ENCODE measurements at regions not wholly inside any gene's neighbourhood (a gene's known extent, or its start where the extent isn't known, plus 50 kb on each side); places are given as distances from the start of the nearest gene placed in this dataset.
"Not testable (repeated sequence)": the region's sequence is repeated elsewhere in the genome, so short reads cannot be mapped to it uniquely, and the experiment has no call there.

DNA sequence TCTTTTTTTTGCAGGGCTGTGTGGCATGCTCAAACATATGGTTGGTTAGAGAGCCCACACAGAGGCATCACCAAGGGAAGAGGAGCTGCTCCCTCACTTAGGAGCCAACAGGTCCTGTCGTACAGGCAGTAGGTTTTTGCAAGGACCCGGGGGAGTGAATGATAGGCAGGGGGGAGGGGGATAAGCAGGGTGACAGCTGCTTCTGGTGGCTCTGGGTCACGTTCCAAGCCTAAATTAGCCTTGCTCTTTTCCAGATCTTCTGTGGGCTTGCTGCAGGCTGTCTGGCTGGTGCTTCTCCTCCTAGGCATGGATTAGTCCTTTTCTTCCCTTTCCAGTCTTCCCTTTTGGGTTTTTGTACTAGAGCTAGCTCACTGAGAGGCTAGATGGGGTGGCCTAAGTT is 117.7 kb upstream of the PODXL start:
- TF ChIP-seq, protein P1, sequence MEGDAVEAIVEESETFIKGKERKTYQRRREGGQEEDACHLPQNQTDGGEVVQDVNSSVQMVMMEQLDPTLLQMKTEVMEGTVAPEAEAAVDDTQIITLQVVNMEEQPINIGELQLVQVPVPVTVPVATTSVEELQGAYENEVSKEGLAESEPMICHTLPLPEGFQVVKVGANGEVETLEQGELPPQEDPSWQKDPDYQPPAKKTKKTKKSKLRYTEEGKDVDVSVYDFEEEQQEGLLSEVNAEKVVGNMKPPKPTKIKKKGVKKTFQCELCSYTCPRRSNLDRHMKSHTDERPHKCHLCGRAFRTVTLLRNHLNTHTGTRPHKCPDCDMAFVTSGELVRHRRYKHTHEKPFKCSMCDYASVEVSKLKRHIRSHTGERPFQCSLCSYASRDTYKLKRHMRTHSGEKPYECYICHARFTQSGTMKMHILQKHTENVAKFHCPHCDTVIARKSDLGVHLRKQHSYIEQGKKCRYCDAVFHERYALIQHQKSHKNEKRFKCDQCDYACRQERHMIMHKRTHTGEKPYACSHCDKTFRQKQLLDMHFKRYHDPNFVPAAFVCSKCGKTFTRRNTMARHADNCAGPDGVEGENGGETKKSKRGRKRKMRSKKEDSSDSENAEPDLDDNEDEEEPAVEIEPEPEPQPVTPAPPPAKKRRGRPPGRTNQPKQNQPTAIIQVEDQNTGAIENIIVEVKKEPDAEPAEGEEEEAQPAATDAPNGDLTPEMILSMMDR (conservative IDR thresholded peaks at IDR 0.05), result no peak
- peaks cover 50% of the 10 kb centered on the region for H3K27me3 Mint-ChIP-seq (ENCODE audit: low read depth)
- no peaks in the 10 kb centered on the region for H3K36me3 Mint-ChIP-seq (ENCODE audit: low read depth)
- H3K4me3 Mint-ChIP-seq, result no peak overlapping the region
- no peak overlapping the region for H3K27ac Mint-ChIP-seq (ENCODE audit: unreplicated experiment)
- H3K4me1 Mint-ChIP-seq, result no peaks in the 10 kb centered on the region
- H3K9me3 Mint-ChIP-seq, result no peaks in the 10 kb centered on the region
- no peak for DNase-seq (ENCODE audit: low read depth, low spot score)

DNA sequence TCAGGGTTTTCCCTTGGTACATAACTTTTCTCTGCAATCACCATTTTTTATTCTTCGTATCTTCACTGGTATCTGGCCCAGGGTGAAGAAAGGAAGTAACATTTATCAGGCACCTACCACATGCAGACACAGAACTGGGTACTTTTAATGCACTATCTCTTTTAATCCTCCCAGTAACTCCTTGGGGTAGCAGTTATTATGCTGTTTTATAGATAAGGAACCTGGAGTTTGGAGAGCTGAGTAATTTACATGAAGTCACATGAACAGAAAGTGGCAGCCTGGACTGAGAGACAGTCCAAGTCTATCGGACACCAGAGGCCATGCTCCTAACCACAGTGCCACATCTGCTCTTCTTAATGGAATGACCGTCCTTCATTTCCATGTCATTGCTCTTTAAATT is 117.1 kb upstream of the PODXL start:
- no peaks in the 10 kb centered on the region for H3K36me3 Mint-ChIP-seq (ENCODE audit: low read depth)
- TF ChIP-seq, protein P1 (conservative IDR thresholded peaks at IDR 0.05), result no peak
- no peaks in the 10 kb centered on the region for H3K4me1 Mint-ChIP-seq
- no peaks in the 10 kb centered on the region for H3K9me3 Mint-ChIP-seq
- peaks cover 48% of the 10 kb centered on the region for H3K27me3 Mint-ChIP-seq (ENCODE audit: low read depth)
- DNase-seq (ENCODE audit: low read depth, low spot score), result no peak
- H3K27ac Mint-ChIP-seq (ENCODE audit: unreplicated experiment), result no peak overlapping the region
- H3K4me3 Mint-ChIP-seq, result no peak overlapping the region

DNA sequence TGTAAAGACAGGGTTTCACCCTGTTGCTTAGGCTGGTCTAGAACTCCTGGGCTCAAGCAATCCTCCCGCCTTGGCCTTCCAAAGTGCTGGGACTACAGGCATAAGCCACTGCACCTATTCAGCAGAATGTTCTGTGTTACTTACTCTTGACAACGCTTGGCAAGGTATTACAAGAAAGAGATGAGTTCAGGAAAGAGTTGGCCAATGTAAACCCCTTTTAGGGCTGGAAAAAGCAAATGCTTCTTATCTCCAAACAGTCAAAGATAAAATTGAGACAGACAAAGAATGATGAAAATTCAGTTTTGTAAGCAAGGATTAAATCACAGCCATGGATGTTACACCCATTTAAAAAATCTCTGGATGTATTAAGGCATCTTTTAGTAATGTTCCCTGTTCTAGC is 114.0 kb upstream of the PODXL start:
- DNase-seq (ENCODE audit: low read depth, low spot score), result no peak
- no peaks in the 10 kb centered on the region for H3K4me1 Mint-ChIP-seq
- no peak overlapping the region for H3K27ac Mint-ChIP-seq (ENCODE audit: unreplicated experiment)
- TF ChIP-seq, protein P1 (conservative IDR thresholded peaks at IDR 0.05), result no peak
- H3K4me3 Mint-ChIP-seq, result no peak overlapping the region
- peaks cover 44% of the 10 kb centered on the region for H3K27me3 Mint-ChIP-seq (ENCODE audit: low read depth)
- H3K36me3 Mint-ChIP-seq (ENCODE audit: low read depth), result no peaks in the 10 kb centered on the region
- H3K9me3 Mint-ChIP-seq, result peaks cover 7% of the 10 kb centered on the region

DNA sequence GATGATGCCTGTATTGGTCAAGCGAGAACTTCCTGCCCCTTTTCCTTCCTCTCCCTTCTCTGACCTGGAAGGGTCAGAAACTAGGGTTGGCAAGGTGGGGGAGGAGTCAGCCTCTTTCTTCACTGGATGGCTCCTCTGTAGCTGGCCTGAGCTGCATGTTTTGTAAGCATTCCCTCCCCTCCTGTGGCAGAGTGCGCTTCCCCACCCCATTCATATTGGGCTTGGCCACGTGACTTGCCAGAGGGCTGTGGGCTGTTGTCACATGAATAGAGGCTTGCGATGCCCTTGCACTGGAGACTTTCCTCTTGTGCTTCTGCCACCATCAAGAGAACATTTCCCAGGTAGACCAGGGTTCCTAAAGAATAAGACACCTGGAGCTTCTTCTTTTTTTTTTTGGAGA is 111.3 kb upstream of the PODXL start:
- H3K36me3 Mint-ChIP-seq (ENCODE audit: low read depth), result no peaks in the 10 kb centered on the region
- H3K27ac Mint-ChIP-seq (ENCODE audit: unreplicated experiment), result no peak overlapping the region
- H3K9me3 Mint-ChIP-seq, result peaks cover 7% of the 10 kb centered on the region
- DNase-seq (ENCODE audit: low read depth, low spot score), result no peak
- H3K27me3 Mint-ChIP-seq (ENCODE audit: low read depth), result peaks cover 42% of the 10 kb centered on the region
- no peak overlapping the region for H3K4me3 Mint-ChIP-seq
- TF ChIP-seq, protein P1 (conservative IDR thresholded peaks at IDR 0.05), result no peak
- H3K4me1 Mint-ChIP-seq, result no peaks in the 10 kb centered on the region

DNA sequence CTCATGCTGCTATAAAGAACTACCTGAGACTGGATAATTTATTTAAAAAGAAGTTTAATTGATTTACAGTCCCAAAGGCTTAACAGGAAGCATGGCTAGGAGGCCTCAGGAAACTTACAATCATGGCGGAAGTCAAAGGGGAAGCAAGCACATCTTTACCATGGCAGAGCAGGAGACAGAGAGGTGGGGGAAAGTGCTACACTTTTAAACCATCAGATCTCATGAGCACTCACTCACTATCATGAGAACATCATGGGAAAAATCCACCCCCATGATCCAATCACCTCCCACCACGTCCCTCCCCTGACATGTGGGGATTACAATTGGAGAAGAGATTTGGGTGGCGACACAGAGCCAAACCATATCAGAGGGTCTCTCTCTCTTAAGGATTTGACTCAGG is 108.6 kb upstream of the PODXL start:
- Mint-ChIP-seq H3K36me3 (ENCODE audit: low read depth) (no peaks in the 10 kb centered on the region), H3K9me3 (peaks cover 7% of the 10 kb centered on the region), H3K4me3 (no peak overlapping the region), H3K4me1 (no peaks in the 10 kb centered on the region), H3K27me3 (ENCODE audit: low read depth) (peaks cover 29% of the 10 kb centered on the region), H3K27ac (ENCODE audit: unreplicated experiment) (no peak overlapping the region)
- TF ChIP-seq, protein P1 (conservative IDR thresholded peaks at IDR 0.05), result no peak
- no peak for DNase-seq (ENCODE audit: low read depth, low spot score)

DNA sequence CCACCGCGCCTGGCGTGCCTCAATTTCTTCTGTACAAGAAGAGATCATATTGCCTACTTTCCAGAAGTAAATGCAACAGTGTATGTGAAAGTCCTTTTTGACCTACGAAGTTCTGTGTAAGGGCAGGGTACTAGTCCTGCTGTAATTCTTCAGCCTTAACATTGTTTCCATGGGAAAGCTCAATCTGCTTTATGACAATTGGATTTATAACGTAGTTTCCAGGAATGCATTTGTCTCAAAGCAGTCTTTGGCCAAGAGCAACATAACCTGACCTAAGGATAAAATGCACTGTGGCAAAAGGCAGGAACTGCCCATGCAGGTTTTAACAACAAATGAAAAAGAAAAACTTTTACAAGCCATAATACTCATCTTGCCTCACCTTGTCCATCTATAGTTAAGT is 108.1 kb upstream of the PODXL start:
- Mint-ChIP-seq H3K27ac (ENCODE audit: unreplicated experiment) (no peak overlapping the region), H3K27me3 (ENCODE audit: low read depth) (peaks cover 25% of the 10 kb centered on the region), H3K4me3 (no peak overlapping the region), H3K9me3 (peaks cover 7% of the 10 kb centered on the region), H3K4me1 (no peaks in the 10 kb centered on the region), H3K36me3 (ENCODE audit: low read depth) (no peaks in the 10 kb centered on the region)
- TF ChIP-seq, protein P1 (conservative IDR thresholded peaks at IDR 0.05), result no peak
- no peak for DNase-seq (ENCODE audit: low read depth, low spot score)

DNA sequence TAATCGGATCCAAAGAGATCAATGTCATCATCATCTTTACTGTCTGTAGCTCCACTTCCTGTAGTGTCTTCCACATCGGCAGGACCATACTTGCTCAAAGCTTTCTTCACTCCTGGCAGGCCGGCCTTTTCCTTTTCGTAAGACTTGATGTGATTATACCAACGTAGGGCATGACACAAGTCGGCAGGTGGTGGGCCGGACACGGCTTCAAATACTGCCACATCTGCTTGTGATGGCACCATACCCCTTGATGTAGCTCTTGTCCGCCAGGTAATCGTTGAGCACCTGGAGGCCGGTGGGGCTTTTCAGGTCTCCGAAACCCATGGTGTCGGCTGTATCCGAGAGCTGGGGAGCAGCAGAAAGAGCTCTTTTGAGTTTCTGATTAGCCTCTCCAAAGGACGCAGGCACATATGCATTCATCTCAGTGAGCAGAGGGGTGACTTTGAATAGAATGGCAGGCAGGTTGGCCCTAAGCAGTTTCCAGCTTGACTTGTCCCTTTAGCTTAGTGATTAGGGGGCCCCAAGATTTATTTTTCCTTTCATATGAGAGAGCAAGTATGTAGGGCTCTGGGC is 106.0 kb upstream of the PODXL start:
- not testable (repeated sequence) for H3K4me3 Mint-ChIP-seq; H3K4me1 Mint-ChIP-seq; H3K27ac Mint-ChIP-seq (ENCODE audit: unreplicated experiment); H3K36me3 Mint-ChIP-seq (ENCODE audit: low read depth); DNase-seq (ENCODE audit: low read depth, low spot score); H3K9me3 Mint-ChIP-seq
- peaks cover 26% of the 10 kb centered on the region for H3K27me3 Mint-ChIP-seq (ENCODE audit: low read depth)

All from neural crest cell (in vitro differentiated cells).